ENCODE measurements at regions not wholly inside any gene's neighbourhood (a gene's known extent, or its start where the extent isn't known, plus 50 kb on each side); places are given as distances from the start of the nearest gene placed in this dataset.

GRCh38 chr4:134687646-134688628 lies 486.3 kb upstream of the PABPC4L start:
- no peak for TF ChIP-seq EP300 (IDR thresholded peaks at IDR 0.05)
- TF ChIP-seq POLR2AphosphoS5 (IDR thresholded peaks at IDR 0.05): no peak
- TF ChIP-seq CTCF (IDR thresholded peaks at IDR 0.05): no peak
